GM23338 (cell line): ENCODE measurements at regions not wholly inside any gene's neighbourhood (a gene's known extent, or its start where the extent isn't known, plus 50 kb on each side); places are given as distances from the start of the nearest gene placed in this dataset.

Experiments used
- EZH2 ChIP-seq: fragments of 200-600 bp; sonication (generic); IDR thresholded peaks from one replicate; pipeline ENCODE4 v1.8.0; 2017; ENCODE audit warnings: antibody characterized with exemption, mild to moderate bottlenecking, low read depth; ENCODE audit not compliant: unreplicated experiment
- EZH2phosphoT487 ChIP-seq: fragments of 200-600 bp; sonication (generic); IDR thresholded peaks from one replicate; pipeline ENCODE4 v1.8.1; 2018; ENCODE audit warnings: antibody characterized with exemption; ENCODE audit not compliant: unreplicated experiment
- JUNB ChIP-seq: IDR thresholded peaks from one replicate; pipeline ENCODE4 v1.6.1; 2016; ENCODE audit warnings: antibody characterized with exemption; ENCODE audit not compliant: unreplicated experiment
- TF ChIP-seq, protein P1 (sequence below), 2 experiments: fragments of 200-600 bp in 1 of 2; sonication (generic) in 1 of 2; conservative IDR thresholded peaks; 2 replicates each; pipeline versions ENCODE4 v1.5.1 to v1.6.1; 2016 to 2017; ENCODE audit warnings: antibody characterized with exemption in 2 of 2, low read depth in 2 of 2, mild to moderate bottlenecking in 2 of 2, moderate library complexity in 1 of 2
- TF ChIP-seq, protein P2 (sequence below): fragments of 250-450 bp; sonication (Bioruptor Pico); IDR thresholded peaks from 2 replicates; pipeline ENCODE4 v1.5.0; 2020; ENCODE audit warnings: mild to moderate bottlenecking, moderate library complexity
- TF ChIP-seq, protein P3 (sequence below): IDR thresholded peaks from one replicate; pipeline ENCODE4 v1.6.1; 2018; ENCODE audit warnings: antibody characterized with exemption; ENCODE audit not compliant: unreplicated experiment

- TF ChIP-seq, protein P1, sequence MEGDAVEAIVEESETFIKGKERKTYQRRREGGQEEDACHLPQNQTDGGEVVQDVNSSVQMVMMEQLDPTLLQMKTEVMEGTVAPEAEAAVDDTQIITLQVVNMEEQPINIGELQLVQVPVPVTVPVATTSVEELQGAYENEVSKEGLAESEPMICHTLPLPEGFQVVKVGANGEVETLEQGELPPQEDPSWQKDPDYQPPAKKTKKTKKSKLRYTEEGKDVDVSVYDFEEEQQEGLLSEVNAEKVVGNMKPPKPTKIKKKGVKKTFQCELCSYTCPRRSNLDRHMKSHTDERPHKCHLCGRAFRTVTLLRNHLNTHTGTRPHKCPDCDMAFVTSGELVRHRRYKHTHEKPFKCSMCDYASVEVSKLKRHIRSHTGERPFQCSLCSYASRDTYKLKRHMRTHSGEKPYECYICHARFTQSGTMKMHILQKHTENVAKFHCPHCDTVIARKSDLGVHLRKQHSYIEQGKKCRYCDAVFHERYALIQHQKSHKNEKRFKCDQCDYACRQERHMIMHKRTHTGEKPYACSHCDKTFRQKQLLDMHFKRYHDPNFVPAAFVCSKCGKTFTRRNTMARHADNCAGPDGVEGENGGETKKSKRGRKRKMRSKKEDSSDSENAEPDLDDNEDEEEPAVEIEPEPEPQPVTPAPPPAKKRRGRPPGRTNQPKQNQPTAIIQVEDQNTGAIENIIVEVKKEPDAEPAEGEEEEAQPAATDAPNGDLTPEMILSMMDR (conservative IDR thresholded peaks at IDR 0.05; ENCODE audit: low read depth in 2 of 2) = no peak
- TF ChIP-seq EZH2phosphoT487 (no peak), EZH2 (no peak), JUNB (no peak)
- TF ChIP-seq, protein P2, sequence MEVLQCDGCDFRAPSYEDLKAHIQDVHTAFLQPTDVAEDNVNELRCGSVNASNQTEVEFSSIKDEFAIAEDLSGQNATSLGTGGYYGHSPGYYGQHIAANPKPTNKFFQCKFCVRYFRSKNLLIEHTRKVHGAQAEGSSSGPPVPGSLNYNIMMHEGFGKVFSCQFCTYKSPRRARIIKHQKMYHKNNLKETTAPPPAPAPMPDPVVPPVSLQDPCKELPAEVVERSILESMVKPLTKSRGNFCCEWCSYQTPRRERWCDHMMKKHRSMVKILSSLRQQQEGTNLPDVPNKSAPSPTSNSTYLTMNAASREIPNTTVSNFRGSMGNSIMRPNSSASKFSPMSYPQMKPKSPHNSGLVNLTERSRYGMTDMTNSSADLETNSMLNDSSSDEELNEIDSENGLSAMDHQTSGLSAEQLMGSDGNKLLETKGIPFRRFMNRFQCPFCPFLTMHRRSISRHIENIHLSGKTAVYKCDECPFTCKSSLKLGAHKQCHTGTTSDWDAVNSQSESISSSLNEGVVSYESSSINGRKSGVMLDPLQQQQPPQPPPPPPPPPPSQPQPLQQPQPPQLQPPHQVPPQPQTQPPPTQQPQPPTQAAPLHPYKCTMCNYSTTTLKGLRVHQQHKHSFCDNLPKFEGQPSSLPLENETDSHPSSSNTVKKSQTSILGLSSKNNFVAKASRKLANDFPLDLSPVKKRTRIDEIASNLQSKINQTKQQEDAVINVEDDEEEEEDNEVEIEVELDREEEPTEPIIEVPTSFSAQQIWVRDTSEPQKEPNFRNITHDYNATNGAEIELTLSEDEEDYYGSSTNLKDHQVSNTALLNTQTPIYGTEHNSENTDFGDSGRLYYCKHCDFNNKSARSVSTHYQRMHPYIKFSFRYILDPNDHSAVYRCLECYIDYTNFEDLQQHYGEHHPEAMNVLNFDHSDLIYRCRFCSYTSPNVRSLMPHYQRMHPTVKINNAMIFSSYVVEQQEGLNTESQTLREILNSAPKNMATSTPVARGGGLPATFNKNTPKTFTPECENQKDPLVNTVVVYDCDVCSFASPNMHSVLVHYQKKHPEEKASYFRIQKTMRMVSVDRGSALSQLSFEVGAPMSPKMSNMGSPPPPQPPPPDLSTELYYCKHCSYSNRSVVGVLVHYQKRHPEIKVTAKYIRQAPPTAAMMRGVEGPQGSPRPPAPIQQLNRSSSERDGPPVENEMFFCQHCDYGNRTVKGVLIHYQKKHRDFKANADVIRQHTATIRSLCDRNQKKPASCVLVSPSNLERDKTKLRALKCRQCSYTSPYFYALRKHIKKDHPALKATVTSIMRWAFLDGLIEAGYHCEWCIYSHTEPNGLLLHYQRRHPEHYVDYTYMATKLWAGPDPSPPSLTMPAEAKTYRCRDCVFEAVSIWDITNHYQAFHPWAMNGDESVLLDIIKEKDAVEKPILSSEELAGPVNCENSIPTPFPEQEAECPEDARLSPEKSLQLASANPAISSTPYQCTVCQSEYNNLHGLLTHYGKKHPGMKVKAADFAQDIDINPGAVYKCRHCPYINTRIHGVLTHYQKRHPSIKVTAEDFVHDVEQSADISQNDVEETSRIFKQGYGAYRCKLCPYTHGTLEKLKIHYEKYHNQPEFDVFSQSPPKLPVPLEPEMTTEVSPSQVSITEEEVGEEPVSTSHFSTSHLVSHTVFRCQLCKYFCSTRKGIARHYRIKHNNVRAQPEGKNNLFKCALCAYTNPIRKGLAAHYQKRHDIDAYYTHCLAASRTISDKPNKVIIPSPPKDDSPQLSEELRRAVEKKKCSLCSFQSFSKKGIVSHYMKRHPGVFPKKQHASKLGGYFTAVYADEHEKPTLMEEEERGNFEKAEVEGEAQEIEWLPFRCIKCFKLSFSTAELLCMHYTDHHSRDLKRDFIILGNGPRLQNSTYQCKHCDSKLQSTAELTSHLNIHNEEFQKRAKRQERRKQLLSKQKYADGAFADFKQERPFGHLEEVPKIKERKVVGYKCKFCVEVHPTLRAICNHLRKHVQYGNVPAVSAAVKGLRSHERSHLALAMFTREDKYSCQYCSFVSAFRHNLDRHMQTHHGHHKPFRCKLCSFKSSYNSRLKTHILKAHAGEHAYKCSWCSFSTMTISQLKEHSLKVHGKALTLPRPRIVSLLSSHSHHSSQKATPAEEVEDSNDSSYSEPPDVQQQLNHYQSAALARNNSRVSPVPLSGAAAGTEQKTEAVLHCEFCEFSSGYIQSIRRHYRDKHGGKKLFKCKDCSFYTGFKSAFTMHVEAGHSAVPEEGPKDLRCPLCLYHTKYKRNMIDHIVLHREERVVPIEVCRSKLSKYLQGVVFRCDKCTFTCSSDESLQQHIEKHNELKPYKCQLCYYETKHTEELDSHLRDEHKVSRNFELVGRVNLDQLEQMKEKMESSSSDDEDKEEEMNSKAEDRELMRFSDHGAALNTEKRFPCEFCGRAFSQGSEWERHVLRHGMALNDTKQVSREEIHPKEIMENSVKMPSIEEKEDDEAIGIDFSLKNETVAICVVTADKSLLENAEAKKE (CRISPR knock-in tag) = no peak
- TF ChIP-seq, protein P3, sequence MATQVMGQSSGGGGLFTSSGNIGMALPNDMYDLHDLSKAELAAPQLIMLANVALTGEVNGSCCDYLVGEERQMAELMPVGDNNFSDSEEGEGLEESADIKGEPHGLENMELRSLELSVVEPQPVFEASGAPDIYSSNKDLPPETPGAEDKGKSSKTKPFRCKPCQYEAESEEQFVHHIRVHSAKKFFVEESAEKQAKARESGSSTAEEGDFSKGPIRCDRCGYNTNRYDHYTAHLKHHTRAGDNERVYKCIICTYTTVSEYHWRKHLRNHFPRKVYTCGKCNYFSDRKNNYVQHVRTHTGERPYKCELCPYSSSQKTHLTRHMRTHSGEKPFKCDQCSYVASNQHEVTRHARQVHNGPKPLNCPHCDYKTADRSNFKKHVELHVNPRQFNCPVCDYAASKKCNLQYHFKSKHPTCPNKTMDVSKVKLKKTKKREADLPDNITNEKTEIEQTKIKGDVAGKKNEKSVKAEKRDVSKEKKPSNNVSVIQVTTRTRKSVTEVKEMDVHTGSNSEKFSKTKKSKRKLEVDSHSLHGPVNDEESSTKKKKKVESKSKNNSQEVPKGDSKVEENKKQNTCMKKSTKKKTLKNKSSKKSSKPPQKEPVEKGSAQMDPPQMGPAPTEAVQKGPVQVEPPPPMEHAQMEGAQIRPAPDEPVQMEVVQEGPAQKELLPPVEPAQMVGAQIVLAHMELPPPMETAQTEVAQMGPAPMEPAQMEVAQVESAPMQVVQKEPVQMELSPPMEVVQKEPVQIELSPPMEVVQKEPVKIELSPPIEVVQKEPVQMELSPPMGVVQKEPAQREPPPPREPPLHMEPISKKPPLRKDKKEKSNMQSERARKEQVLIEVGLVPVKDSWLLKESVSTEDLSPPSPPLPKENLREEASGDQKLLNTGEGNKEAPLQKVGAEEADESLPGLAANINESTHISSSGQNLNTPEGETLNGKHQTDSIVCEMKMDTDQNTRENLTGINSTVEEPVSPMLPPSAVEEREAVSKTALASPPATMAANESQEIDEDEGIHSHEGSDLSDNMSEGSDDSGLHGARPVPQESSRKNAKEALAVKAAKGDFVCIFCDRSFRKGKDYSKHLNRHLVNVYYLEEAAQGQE = no peak
Observed at GRCh38 chr3:187987924-187988323, 166.0 kb upstream of the LPP start.
